Erythroblast (primary cell): ENCODE measurements at regions not wholly inside any gene's neighbourhood (a gene's known extent, or its start where the extent isn't known, plus 50 kb on each side); places are given as distances from the start of the nearest gene placed in this dataset.
"Not testable (repeated sequence)": the region's sequence is repeated elsewhere in the genome, so short reads cannot be mapped to it uniquely, and the experiment has no call there.

Source experiments
- DNase-seq, 2 experiments: peaks; one replicate each; lab custom pipeline; 2025; lab: John Stamatoyannopoulos, UW
- GATA1 ChIP-seq: IDR thresholded peaks from 2 replicates; pipeline ENCODE4 v1.6.1; 2011; ENCODE audit warnings: low read depth, mild to moderate bottlenecking, control low read depth, low read length, moderate library complexity
- POLR2A ChIP-seq: IDR thresholded peaks from 2 replicates; pipeline ENCODE4 v1.6.1; 2011; ENCODE audit warnings: mild to moderate bottlenecking, low read length

DNA sequence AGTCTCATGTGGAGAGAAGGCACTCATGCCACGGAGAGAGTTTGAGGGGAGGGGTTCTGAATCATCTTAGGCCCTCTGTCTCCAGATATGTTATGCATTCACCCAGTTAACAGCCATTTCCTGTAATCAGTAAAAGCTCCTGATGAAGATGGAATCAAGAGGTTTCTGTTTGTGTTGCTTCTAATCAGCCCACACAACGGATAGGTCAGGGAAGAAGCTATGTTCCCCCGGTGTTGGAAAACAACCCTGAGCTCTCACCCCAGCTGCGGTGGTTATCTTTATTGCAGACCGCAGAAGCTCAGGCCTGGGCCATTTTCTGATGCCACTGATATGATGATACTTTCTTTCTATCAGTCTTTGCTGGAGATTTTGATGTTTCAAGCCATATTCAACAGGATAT is 338.5 kb upstream of the ONECUT1 start:
- DNase-seq, result no peak
- TF ChIP-seq POLR2A (no peak), GATA1 (no peak)

GRCh38 chr15:53126144-53126543 is 336.0 kb upstream of the ONECUT1 start:
- no peak for DNase-seq
- TF ChIP-seq GATA1, result no peak
- no peak for TF ChIP-seq POLR2A

DNA sequence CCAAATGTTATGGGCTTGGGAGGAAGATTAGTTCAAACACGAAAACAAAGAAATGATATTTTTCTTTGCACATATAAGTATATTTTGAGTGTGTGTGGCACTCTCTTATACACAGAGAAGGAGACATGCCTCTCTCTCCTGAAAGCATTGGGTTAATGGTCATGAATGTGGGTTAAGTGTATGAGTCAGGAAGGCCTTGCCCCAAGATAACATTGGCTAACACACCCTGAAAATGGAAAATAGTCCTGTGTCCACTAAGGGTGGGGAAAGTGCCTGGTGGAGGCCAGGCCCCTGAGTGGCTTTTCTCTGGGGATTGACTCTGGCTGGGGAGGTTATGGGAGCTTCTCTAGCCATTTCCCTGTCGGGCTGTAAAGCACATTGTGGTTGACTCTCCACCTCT is 332.7 kb upstream of the ONECUT1 start:
- no peak for DNase-seq
- TF ChIP-seq GATA1 (no peak), POLR2A (no peak)

DNA sequence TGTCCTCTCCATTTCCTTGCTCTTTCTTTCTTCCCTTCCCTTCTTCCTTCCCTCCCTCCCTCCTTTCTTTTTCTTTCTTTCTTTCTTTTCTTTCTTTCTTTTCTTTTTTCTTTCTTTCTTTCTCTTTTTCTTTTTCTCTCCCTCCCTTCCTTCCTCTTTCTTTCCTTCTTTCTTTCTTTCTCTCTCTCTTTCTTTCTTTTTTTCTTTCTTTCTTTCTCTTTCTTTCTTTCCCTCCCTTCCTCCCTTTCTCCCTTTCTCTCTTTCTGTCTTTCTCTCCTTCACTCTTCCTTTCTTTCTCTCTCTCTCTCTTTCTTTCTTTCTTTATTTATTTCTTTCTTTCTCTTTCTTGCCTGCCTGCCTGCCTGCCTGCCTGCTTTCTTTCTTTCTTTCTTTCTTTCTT is 326.8 kb upstream of the ONECUT1 start:
- not testable (repeated sequence) for DNase-seq

- no peak for DNase-seq
- TF ChIP-seq POLR2A, result no peak
- no peak for TF ChIP-seq GATA1
Observed at GRCh38 chr15:53116169-53116568, 326.0 kb upstream of the ONECUT1 start.

DNA sequence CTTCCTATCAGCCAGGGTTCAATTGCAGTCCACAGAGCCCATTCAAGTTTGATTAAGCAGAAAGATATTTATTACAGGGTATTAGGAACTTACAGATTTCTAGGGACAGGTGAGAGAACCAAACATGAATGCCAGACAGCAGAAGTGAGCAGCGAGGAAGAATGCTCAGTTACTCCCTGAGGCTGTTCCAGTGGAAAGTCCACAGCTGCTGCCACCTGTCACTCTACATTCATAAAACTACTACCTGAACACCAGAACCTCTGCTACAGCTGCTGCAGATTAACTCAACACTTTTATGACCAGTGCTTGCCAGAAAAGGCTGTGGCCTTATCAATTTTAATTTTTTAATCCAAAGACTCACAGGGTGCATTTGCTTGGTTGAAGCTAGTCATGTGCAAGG is 325.4 kb upstream of the ONECUT1 start:
- TF ChIP-seq POLR2A (no peak), GATA1 (no peak)
- DNase-seq, result no peak

DNA sequence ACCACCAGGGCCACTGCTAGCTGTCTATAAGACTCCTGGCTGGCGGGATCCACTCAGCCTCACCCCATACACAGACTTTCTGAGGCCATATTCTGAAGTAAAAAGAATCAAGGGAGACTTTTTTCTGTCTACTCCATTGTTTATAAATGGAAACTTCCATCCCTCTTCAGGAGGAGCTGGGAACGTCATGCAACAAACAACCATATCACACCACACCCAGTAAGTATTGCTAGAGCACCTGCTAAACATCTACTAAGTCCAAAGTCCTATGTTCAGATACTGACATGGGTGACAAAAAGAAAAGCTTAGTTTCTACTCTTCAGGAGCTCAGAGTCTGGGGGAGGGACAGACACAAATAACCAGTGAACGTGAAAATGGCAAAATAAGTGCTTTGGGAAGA is 324.8 kb upstream of the ONECUT1 start:
- no peak for DNase-seq

GRCh38 chr15:53110999-53111398 is 320.9 kb upstream of the ONECUT1 start:
- no peak for TF ChIP-seq POLR2A
- TF ChIP-seq GATA1, result no peak
- no peak for DNase-seq

More for the DNA sequence above, 324.8 kb upstream of the ONECUT1 start:
- TF ChIP-seq GATA1 (no peak), POLR2A (no peak)

- TF ChIP-seq GATA1 (no peak), POLR2A (no peak)
- DNase-seq, result no peak
Observed at GRCh38 chr15:53108319-53108718, 318.2 kb upstream of the ONECUT1 start.

DNA sequence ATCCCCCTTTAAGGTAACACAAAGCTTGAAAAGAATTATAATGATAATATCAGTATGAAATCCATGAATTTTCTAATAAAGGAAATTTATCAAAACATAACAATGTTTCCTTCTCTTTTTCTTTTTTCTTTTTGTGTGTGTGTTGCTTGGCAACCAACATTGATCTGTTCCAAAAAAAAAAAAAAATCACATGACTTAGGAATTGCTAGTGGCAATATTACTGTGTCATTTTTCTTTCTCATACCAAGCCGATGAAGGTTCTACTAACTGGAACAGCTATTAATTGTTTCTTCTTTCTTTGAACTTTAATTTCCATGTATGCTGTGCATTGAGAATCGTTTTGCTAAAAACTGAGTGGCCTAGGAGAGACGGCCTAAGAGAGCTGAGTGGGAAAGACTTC is 317.7 kb upstream of the ONECUT1 start:
- no peak for TF ChIP-seq GATA1
- no peak for TF ChIP-seq POLR2A
- no peak for DNase-seq

DNA sequence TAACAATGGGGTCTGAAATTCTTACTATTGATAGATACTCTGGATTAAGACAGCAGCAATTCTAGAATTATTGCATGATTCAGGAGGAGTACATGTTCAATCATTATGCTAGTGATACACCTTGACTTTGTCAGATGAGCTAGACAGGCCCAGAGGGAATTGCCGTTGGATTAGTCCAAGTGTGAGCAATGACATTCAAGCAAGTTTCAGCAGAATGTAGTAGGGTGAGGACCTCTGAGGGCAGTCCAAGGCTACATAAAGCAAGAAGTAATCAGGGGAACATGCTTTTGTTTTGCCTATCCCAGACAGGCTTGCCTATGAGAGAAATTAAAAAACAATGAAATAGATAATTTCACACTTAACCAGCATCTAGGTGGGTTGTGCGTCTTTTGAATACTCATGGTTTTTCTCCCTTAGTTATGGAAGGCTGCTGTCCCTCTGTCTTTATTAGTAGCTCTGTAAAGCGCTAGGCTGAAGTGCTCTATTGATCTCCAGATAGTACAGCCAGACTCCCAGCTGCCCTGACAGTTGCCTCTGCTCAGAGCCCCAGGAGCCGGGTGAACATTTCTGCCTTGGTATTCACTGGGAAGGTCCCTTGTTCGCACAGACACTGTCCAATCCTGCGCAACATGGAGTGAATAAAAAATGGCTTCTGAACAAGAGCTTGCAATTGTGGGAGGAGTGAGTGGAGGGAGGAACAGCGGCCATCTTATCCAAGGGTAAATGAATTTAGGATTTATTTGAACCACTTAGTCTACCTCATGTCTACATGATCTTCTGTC is 316.6 kb upstream of the ONECUT1 start:
- DNase-seq, result no peak
- TF ChIP-seq GATA1, result no peak
- no peak for TF ChIP-seq POLR2A

GRCh38 chr15:53102483-53102882 is 312.3 kb upstream of the ONECUT1 start:
- TF ChIP-seq GATA1 (no peak), POLR2A (no peak)
- DNase-seq, result no peak

- TF ChIP-seq GATA1, result no peak
- TF ChIP-seq POLR2A, result no peak
- no peak for DNase-seq
Observed at GRCh38 chr15:53080484-53080883, 290.3 kb upstream of the ONECUT1 start.

- DNase-seq, result no peak
- no peak for TF ChIP-seq GATA1
- no peak for TF ChIP-seq POLR2A
Observed at GRCh38 chr15:53074221-53074620, 284.1 kb upstream of the ONECUT1 start.

- peak; percentile 24 for DNase-seq
Observed at GRCh38 chr15:53072077-53072476, 281.9 kb upstream of the ONECUT1 start.

More at GRCh38 chr15:53072077-53072476, 281.9 kb upstream of the ONECUT1 start:
- TF ChIP-seq GATA1 (no peak), POLR2A (no peak)
